HG03060 (cell line): ENCODE measurements at regions not wholly inside any gene's neighbourhood (a gene's known extent, or its start where the extent isn't known, plus 50 kb on each side); places are given as distances from the start of the nearest gene placed in this dataset.
"Not testable (repeated sequence)": the region's sequence is repeated elsewhere in the genome, so short reads cannot be mapped to it uniquely, and the experiment has no call there.

Experiments
- ATAC-seq: cut with Tn5 transposase; IDR thresholded peaks from one replicate; pipeline ENCODE4 v1.9.1; 2021; ENCODE audit warnings: low read depth, moderate number of reproducible peaks; ENCODE audit not compliant: unreplicated experiment

DNA sequence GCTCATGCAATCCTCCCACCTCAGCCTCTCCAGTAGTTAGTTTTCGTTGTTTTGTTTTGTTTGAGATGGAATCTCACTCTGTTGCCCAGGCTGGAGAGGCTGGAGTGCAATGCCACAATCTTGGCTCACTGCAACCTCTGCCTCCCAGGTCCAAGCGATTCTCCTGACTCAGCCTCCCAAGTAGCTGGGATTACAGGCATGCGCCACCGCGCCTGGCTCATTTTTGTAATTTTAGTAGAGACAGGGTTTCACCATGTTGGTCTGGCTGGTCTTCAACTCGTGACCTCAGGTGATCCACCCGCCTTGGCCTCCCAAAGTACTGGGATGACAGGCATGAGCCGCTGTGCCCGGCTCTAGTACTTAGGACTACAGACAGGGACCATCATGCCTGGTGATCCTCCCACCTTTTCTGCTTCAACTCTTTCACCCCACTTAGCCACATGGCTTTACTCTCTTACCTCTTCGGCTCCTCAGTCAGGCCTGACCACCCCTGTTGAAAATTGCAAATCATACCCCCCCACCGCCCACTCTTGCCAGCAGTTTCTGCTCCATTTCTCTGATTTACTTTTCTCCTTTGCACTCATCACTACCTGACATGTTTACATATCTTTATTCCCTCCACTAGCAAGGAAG, 157.1 kb upstream of the GRK3 start:
- ATAC-seq: no peak

DNA sequence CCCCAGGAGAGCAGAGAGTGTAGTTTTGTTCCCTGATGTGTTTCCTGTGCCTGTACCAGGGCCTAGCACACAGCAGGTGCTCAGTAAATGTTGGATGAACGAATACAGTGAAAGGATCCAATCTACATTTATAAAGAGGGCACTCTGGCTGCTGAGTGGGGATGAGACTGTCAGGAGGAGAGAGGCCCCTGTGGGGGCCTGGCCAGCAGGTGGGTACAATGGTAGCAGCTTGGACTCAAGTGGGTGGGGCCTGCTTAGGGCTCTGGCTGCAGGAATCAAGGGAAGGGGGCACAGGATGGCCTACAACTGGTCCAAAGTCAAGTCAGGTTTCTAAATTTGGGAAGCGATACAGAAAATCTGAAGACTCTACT, 156.6 kb upstream of the GRK3 start:
- ATAC-seq: no peak

DNA sequence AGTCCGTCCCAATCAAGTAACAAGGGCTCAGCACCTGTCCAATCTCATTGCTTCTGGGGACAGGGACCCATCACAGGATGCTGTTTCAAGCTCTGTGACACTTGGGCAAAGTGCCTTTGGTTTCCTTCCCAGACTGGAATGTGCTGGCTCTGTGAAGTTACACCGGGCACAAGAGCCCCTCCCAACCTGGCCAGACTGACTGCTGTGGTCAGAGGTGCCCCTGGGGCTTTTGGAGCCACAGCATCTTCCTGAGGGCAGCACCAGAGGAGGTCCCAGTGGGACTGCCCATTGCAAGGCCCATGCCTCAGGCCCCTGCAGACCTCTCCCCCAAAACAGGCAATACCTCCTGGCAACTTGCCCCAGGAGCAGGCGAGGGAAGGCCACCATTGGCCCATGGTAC, 155.2 kb upstream of the GRK3 start:
- no peak for ATAC-seq

DNA sequence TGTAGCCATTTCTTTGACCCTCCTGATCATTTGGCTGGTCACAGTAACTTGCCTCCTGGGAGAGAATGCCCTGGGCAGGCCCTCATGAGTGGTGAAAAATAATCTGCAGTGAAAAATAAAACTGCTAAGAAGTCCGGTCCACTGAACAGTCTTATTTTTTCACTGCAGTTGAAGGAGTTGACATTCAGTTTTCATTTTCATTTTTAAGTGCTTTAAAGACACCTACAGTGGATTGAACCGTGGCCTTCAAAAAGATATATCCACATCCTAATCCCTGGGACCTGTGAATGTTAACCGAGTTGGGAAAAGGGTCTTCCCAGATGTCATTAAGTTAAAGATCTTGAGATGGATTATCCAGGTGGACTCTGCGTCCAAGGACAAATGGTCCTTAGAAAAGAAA, 153.6 kb upstream of the GRK3 start:
- ATAC-seq: no peak

DNA sequence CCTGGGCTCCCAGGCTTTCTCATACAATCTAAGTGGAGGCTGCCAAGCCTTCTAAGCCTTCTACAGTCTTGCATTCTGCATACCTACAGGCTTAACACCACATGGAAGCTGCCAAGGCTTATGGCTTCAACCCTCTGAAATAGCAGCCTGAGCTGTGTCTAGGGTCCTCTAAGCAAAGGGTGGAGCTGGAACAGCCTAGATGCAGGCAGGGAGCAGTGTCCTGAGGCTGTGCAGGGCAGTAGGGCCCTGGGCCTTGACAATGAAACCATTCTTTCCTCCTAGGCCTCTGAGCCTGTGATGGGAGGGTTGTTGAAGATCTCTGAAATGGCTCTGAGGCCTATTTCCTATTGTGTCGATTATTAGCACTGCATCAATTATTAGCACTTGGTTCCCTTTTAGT, 150.9 kb upstream of the GRK3 start:
- no peak for ATAC-seq

DNA sequence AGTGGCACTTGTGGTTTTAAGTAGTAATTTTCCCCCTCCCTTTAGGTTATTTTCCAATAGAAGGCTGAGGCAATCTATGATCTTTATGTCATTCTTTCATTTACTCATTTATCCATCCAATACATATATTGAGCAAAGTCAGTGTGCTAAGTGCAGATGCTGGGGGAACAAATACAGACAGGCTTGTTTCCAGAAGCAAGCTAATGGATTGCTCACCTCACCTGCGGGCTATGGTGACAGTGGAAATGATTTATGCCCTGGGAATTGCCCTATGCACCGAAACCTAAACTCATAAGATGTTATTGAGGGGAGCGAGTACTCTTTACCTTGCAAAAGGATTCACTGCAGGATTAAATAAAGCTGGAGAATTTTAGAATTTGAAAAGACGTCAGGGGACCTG, 148.7 kb upstream of the GRK3 start:
- not testable (repeated sequence) for ATAC-seq

DNA sequence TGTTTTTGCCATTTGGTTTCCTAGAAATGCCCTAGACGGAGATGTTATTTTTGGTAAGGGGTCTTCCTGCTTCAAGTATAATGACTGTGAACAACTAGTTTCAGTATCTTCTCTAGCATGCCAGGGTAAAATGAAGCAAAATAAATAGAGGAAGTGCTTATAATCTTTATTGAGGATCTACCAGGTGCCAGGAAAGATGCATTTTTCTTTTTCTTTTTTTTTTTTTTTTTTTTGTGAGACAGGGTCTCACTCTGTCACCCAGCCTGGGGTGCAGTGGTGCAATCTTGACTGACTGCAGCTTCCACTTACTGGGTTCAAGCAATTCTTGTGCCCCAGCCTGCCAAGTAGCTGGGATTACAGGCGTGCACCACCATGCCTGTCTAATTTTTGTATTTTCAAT, 146.6 kb upstream of the GRK3 start:
- ATAC-seq: not testable (repeated sequence)

DNA sequence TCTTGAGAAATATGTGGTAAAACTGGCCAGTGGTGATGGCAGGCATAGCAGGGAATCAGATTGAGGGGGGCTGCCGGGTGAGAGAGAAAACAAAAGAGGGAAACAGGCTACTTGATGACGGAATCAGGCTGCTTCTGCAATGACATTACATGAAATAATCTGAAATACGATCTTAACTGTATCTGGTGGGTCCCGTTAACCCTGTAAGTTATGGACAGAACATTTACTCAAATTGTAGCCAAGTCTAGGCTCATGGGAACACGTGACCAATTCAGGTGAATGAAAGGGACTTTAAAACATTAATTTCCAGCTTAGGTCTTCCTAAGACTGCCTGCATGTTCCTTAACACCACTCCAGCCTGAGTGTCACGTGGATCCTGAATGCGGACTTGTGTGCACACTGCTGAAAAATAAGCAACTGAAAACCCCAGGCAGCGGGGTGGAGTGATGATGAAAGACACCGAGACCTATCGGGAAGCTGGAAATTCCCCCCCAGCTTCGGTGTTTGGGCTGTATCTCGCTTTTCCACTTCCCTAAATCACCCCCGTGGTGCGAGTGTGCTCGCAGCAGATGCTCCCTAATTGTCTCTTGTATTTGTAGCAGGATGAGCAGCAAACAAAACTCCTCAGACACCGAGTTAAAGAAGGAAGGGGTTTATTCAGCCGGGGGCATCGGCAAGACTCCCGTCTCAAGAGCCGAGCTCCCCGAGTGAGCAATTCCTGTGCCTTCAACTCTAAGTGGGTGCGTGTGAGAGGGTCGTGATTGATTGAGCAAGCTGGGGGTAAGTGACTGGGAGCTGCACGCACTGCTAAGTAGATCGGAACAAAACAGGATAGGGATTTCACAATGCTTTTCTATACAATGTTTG, 145.0 kb upstream of the GRK3 start:
- no peak for ATAC-seq

DNA sequence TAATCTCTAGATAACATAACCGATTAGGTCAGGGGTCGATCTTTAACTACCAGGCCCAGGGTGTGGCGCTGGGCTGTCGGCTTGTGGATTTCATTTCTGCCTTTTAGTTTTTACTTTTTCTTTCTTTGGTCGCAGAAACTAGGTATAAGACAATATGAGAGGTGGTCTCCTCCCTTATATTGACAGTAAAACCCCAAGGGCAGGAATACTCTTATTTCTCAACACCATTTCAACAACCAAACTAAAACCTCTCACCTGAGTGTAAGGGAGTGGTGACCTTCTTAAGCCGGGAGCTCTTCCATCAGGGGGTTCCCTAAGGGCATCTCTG, 144.4 kb upstream of the GRK3 start:
- not testable (repeated sequence) for ATAC-seq

DNA sequence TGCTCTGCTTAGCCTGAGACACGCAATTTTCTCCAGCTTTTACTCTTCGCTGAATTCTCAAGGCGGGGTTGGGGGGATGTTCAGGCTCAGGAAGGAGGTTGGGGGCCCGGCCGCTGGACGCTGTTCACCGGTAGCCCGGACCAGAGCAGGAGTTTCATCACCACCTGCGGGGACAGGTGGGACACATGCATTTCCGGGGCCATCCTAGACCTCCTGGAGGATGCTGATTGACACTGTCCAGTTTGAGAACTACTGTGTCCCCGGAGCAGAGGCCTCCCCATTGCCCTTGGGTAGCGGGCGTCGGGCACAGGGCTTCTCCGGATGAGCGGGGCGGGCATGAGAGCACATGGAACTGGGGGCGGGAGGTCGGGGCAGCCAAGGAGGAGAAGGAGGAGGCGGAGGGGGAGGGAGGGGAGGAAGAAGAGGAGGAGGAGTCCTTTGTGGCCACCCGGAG, 144.0 kb upstream of the GRK3 start:
- no peak for ATAC-seq

DNA sequence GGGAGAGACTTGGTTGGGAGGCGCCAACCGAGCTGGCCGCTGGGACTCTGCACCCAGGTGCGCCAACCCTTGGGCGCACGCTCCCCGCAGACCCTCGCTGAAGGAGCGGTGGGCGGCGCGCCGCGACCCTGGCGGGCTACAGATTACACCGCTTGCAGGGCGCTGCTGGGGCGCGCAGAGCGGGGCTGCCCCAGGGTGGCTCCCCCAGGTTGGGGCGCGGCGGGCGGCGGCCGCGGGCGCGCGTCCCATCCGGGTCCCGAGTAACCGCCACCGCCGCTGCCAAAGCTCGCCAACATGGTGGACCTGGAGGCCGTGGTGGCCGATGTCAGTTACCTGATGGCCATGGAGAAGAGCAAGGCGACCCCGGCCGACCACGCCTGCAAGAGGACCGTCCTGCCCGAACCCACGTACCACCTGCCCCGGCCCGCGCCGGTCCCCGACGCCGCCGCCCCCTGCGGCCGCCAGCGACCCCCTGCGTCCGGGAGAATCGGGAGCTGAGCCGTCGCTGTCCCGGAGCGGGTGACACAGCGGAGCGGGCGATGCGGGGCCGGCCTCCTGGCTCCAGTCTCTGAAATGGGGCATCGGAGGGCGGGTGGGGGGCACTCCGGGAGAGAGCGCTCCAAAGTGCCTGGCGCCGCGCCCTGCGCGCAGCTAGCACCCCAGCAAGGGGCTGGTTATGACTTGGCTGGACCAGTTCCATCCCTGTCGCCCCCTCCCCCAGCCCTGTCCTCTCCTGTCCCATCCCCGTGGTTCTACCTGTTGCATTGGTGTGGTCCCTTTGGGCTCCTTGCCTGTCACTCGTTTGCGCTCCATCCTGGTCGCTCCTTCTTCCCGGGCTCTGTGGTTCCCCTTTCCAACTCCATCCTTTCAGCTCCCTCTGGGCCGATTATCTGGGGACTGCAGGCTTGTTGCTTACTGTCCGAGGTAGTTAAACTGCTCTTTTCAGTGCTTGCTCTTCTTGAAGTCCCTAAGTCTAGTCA, 143.3 kb upstream of the GRK3 start:
- ATAC-seq: no peak

DNA sequence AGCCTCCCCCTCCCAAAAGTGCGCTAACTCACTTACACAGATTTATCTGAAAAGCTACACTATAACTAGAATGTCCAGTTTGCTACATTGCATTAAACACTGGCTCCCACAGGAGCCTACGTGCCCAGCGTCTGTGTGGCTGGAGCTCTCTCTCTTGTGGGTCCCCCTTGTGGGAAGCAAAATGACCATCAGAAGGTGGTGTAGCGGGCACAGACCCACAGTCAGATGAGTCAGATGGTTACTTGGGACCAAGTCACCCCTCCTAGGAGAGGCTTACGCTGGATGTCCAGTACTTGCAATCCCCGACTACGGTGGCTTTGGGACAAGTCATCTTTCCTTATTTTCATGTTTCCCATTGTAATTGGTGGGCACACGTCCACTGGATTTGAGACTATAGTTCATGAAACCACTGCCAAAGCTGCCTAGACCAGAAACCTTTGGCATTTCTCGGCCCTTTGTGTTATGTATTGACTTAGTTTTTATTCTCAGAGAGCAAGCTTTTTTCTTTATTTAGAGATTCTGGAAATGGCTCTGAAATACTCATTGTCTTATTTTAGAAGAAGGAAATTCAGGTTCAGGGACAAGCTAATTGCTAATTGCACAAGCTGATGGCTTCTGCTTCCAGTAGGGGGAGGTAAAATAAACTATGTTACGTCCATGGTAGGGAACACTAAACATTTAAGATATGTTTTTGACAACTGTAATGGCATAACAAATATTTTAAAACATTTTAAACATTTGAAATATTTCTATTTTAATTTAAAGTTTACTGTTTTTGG, 137.8 kb upstream of the GRK3 start:
- ATAC-seq: not testable (repeated sequence)

DNA sequence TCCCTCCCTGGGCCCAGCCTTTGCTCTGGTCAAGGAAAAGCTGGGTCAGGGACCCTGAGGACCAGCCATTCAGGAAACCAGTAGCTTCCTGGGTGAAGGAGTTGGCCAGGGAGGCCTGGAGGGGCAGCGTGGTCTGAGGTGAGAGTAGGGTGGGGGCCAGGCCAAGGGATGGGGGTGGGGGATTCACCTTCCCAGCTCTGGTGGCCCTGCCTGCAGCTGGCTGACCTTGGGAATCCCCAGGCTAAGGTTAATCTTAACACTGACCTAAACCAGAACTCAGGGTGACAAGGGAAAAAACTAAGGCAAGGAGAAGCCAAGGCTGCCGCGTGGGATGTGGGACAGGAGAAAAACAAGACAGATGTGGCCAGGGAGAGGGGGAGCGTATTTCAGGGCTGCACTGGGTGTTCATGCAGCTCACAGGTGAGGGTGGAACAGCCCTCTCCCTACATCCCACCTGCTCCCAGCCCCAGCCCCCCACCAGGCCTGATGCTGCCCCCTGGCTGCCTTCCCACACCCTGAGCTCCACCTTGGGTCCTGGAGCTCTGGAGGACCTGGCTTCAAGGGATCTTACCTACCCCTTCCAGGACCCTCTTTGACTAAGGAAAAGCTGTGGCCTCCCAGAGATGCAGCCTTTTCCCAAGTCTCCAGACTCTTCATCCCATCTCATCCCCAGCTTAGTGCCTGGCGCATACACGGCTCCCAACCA, 132.7 kb upstream of the GRK3 start:
- ATAC-seq: not testable (repeated sequence)

DNA sequence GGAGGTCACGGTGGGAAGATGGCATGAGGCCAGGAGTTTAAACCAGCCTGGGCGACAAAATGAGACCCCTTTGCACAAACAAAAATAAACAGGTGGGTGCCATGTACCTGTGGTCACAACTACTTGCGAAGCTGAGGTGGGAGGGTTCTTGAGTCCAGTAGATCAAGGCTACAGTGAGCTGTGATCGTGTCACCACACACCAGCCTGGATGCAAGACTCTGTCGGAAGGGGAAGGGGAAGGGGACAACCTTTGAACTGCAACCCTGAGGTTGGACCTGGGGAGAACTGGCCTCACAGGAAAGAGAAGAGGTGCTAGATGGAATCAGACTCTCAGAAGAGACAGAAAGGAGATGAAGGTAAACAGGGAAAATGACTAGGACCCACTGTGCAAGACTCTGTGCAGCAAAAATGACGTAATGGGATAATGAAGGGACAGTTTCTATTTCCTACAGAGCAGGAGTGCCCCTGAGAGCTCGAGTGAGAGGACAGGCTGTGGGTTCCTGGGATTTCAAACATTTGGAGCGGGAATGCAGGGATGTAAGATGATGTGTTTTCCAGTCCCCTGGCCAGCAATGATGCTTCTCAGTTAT, 131.0 kb upstream of the GRK3 start:
- not testable (repeated sequence) for ATAC-seq

DNA sequence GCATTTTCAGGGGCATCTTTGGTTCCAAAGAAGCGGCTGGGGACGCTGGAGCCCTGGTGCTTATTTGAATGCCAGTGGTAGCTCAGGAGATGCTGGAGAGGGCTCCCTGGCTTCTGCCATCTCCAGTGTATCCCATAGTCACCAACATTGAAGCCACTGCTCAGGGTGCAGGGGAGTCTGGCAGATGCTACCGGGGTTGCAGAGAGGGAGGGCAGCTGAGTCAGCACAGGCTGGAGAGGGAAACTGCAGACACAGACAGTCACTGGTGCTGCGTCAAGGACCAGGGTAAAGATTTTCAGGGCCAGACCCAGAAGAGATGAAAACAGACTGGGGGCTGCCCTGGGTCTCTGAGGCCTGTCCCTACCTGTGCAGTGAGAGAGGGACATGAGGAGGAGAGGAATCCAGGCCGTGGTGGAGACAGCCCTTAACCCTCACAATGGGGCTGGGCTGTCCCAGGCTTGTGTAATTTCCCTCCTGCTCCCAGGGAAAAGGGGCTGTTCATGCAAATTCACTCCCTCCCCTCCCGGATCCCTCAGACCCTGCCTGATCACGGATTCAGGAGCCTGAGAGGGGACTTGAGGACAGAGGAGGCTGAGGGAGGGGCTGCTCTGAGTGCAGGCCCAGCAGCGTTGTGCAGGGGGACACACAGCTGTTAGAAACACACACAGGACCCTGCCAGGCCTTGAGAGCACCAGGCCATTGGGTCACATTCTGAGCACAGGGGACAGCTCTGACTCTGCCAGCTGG, 126.9 kb upstream of the GRK3 start:
- ATAC-seq: no peak

DNA sequence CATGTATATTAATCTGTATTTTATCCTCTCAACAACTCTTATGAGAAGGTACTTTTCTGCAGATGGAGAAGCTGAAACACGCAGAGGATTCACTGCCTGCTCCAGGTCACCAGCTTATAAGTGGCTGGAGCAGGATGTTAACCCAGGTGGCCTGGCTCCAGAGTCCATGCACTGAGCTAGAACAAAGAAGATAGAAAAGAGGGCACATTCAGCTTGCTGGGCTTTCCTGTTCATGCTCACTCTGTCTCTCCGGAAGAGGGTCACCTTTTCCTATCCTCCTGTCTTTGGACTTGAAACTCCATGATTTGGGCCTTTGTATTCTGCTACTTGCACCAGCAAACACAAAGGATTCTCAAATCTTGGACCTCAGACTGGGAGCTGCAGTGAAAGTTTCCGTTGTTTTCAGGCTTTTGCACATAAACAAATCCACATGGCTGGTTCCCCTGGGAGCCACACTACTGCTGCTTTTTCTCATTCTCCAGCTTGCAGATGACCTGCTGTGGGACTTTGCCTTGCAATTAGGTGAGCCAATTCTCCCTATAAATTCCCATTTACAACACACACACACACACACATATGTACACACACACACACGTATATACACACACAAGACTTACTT, 117.3 kb upstream of the GRK3 start:
- ATAC-seq: no peak

DNA sequence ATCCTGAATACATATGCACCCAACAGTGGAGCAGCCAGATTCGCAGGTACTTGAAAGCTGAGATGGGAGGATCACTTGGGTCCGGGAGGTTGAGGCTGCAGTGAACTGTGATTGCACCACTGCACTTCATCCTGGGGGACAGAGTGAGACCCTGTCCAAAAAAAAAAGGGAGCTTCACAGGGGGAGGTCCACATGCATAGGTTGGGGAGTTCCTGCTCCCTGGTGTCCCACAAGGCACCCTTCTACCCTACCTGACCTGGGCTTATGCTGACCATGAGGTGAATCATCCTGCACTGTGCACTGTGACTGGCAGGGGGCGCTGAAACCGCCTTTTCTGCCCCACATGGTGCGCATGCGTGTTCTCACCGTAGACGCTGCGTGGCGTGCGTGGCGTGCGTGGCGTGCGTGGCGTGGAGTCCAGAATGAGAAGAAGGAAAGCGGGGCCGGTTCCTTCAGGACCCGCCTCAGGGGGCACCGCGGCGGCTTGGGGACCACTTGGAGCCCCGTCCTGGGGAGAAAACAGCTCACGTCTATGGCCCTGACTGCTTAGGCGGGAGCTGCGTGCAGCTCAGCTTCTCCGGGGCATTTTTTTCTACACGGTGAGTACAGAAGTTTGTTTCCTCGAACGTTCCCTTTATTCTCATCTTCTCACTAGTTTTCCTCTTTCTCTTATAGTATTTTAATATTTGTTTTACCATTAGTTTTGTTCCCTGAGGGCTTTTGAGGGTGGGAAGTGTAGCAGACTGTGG, 116.6 kb upstream of the GRK3 start:
- ATAC-seq: peak; percentile 84
